BLaER1 treated with 17β-estradiol and CSF1 and Interleukin-3, amounts not matched to agents 10 nM and 100 nM (cell line): ENCODE measurements at regions not wholly inside any gene's neighbourhood (a gene's known extent, or its start where the extent isn't known, plus 50 kb on each side); places are given as distances from the start of the nearest gene placed in this dataset.

ENCODE experiments used
- H3K27ac ChIP-seq, 11 experiments: shearing (Covaris generic); formaldehyde crosslinking; 2 replicates each; pipeline ENCODE4 v1.8.1; 2022
- H3K27me3 ChIP-seq, 11 experiments: shearing (Covaris generic); formaldehyde crosslinking; 2 replicates each; pipeline ENCODE4 v1.8.1; 2022
- H3K36me3 ChIP-seq, 11 experiments: shearing (Covaris generic); formaldehyde crosslinking; 2 replicates each; pipeline ENCODE4 v1.8.1; 2022
- H3K4me1 ChIP-seq, 10 experiments: shearing (Covaris generic); formaldehyde crosslinking; 2 replicates each; pipeline ENCODE4 v1.8.1; 2022
- H3K4me2 ChIP-seq, 11 experiments: shearing (Covaris generic); formaldehyde crosslinking; 2 replicates each; pipeline ENCODE4 v1.8.1; 2022
- H3K4me3 ChIP-seq, 10 experiments: shearing (Covaris generic); formaldehyde crosslinking; 2 replicates each; pipeline ENCODE4 v1.8.1; 2022
- H3K9ac ChIP-seq, 11 experiments: shearing (Covaris generic); formaldehyde crosslinking; 2 replicates each; pipeline ENCODE4 v1.8.1; 2022
- H3K9me3 ChIP-seq, 11 experiments: shearing (Covaris generic); formaldehyde crosslinking; replicated peaks in 1 of 11; 2 replicates each; pipeline ENCODE4 v1.8.1; 2022
- H4K20me1 ChIP-seq, 11 experiments: shearing (Covaris generic); formaldehyde crosslinking; 2 replicates each; pipeline ENCODE4 v1.8.1; 2022
- Cebpa-rat ChIP-seq, 11 experiments: shearing (Covaris generic); IDR thresholded peaks; 2 replicates each; pipeline ENCODE4 v1.8.1; 2022

DNA sequence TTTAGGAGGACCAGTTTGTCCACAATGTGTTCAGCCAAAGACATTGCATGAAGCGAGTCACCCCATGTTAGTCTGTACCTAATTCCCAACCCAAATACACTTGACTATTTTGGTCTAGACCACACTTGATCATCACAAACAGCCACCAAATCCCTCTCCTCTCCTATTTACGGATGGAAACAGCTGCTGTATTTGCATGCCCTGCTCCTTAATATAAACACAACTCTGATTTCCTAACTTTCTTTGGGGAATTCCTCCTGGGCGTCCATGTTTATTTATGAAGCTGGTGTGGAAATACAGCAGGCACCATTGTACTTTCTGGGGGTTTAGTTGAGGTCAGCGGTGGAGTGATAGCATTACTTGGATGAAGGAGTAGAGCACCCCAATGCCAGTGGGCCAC, 235.2 kb downstream of the TLE3 start:
- TF ChIP-seq Cebpa-rat (IDR thresholded peaks at IDR 0.05) = no peak
- Histone ChIP-seq H3K27me3 (peaks cover 69 to 98% (median 90%) of the 10 kb centered on the region in 11 experiments), H3K4me2 (no peak overlapping the region), H3K4me3 (no peak overlapping the region), H3K4me1 (peaks cover 5 to 10% (median 9%) of the 10 kb centered on the region in 10 experiments), H4K20me1 (peaks cover 0 to 57% (median 28%) of the 10 kb centered on the region in 11 experiments; a peak in 17 of 22 replicates), H3K9ac (no peak overlapping the region), H3K27ac (no peak overlapping the region), H3K9me3 (no peaks in the 10 kb centered on the region; a peak in 1 of 22 replicates), H3K36me3 (no peaks in the 10 kb centered on the region)

DNA sequence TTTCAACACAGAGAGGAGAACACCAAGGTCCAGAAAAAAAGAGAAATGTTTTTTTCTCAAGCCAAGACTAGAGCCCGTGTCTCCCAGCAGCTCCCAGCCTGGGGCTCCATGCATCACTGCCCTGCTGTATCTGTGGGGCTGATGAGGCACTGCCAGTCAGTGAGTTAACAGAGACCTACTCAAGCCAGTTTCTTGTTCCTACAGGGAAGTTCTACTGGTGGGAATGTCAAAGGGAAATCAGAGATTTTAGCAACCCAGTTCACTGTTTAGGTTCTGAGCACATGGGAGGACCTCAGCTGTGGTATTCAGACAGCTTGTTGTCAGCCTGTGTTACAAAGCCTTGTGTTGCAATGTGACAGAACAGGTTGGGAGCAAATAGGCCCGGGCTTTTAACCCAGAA, 234.3 kb downstream of the TLE3 start:
- H3K4me1 ChIP-seq = peaks cover 0 to 1% (median 0%) of the 10 kb centered on the region in 10 experiments; a peak in 5 of 20 replicates
- H3K4me3 ChIP-seq = no peak overlapping the region
- no peak overlapping the region for H3K27ac ChIP-seq
- H3K9me3 ChIP-seq = peaks cover 0 to 6% (median 0%) of the 10 kb centered on the region in 11 experiments; a peak in 5 of 22 replicates
- no peak overlapping the region for H3K9ac ChIP-seq
- H4K20me1 ChIP-seq = peaks cover 0 to 48% (median 19%) of the 10 kb centered on the region in 11 experiments; a peak in 16 of 22 replicates
- H3K36me3 ChIP-seq = no peaks in the 10 kb centered on the region
- H3K4me2 ChIP-seq = no peak overlapping the region
- H3K27me3 ChIP-seq = peaks cover 60 to 89% (median 81%) of the 10 kb centered on the region in 11 experiments
- TF ChIP-seq Cebpa-rat (IDR thresholded peaks at IDR 0.05) = no peak

DNA sequence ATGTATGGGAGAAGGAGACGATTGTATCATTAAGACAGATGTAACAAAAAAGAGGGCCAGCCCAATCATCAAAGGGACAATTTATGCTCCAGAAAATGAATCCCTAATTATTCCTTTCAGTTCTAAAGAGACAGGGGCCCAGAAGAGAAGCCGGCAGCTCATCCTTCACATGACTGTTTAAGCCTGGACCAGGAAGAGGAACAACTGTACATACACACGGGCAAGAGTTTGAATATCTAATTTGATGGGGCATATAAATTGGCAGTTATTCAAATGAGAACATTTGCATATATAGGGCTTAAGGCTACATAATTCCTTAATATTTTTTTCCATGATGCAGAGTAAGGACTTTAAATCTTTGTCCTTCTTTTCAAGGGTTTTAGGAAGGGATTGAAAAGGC, 232.3 kb downstream of the TLE3 start:
- Histone ChIP-seq H3K9ac (no peak overlapping the region), H3K4me2 (no peak overlapping the region), H3K4me1 (no peaks in the 10 kb centered on the region), H3K27me3 (peaks cover 40 to 72% (median 62%) of the 10 kb centered on the region in 11 experiments), H3K4me3 (no peak overlapping the region), H3K27ac (no peak overlapping the region), H4K20me1 (peaks cover 0 to 35% (median 14%) of the 10 kb centered on the region in 11 experiments; a peak in 10 of 22 replicates), H3K36me3 (no peaks in the 10 kb centered on the region), H3K9me3 (peaks cover 0 to 6% (median 0%) of the 10 kb centered on the region in 11 experiments; a peak in 5 of 22 replicates)
- no peak for TF ChIP-seq Cebpa-rat (IDR thresholded peaks at IDR 0.05)

DNA sequence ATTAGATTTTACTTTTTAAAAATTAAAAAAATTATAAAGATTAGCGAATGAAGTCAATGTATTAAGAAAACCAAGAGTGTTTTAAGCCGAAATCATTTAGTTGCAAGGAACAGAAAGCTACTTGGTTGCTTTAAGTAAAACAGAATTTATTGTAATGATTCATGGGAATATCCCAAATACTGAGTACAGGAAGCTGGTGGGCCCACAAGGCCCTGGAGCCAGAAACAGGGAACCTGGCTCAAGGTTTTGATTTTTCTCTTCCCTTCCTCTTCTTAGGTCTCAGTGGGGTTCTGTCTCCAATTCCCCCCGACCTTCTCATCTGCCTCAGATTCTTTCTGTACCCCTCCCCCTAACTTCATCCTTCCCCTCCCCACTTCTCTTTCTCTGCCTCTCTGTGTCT, 229.0 kb downstream of the TLE3 start:
- Histone ChIP-seq H3K4me3 (no peak overlapping the region), H4K20me1 (peaks cover 0 to 17% (median 0%) of the 10 kb centered on the region in 11 experiments; a peak in 4 of 22 replicates), H3K27ac (no peak overlapping the region), H3K9me3 (peaks cover 7 to 19% (median 14%) of the 10 kb centered on the region in 11 experiments), H3K4me1 (no peaks in the 10 kb centered on the region), H3K4me2 (no peak overlapping the region), H3K36me3 (no peaks in the 10 kb centered on the region), H3K27me3 (peaks cover 7 to 40% (median 30%) of the 10 kb centered on the region in 11 experiments), H3K9ac (no peak overlapping the region)
- TF ChIP-seq Cebpa-rat (IDR thresholded peaks at IDR 0.05) = no peak

DNA sequence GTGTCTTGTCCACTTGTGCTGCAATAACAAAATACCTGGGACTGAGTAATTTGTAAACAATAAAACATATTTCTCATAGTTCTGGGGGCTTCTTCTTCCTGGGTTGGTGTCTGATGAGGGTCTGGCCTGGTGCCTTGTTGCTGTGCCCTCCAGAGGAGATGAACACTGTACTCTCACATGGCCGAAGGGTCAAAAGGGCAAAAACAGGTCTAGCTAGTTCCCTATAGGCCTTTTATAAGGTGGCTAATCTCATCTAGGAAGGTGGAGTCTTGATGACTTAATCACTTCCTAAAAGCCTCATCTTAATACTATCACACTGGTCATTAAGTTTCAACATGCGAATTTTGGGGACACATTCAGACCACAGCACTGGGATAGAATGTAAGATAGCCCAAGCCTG, 228.4 kb downstream of the TLE3 start:
- TF ChIP-seq Cebpa-rat (IDR thresholded peaks at IDR 0.05) = no peak
- peaks cover 12 to 24% (median 19%) of the 10 kb centered on the region in 11 experiments for H3K9me3 ChIP-seq
- H3K27ac ChIP-seq = no peak overlapping the region
- no peak overlapping the region for H3K4me2 ChIP-seq
- no peak overlapping the region for H3K9ac ChIP-seq
- H3K4me3 ChIP-seq = no peak overlapping the region
- H4K20me1 ChIP-seq = peaks cover 0 to 11% (median 0%) of the 10 kb centered on the region in 11 experiments; a peak in 3 of 22 replicates
- no peaks in the 10 kb centered on the region for H3K4me1 ChIP-seq
- H3K27me3 ChIP-seq = peaks cover 1 to 35% (median 25%) of the 10 kb centered on the region in 11 experiments; a peak in 21 of 22 replicates
- H3K36me3 ChIP-seq = no peaks in the 10 kb centered on the region

DNA sequence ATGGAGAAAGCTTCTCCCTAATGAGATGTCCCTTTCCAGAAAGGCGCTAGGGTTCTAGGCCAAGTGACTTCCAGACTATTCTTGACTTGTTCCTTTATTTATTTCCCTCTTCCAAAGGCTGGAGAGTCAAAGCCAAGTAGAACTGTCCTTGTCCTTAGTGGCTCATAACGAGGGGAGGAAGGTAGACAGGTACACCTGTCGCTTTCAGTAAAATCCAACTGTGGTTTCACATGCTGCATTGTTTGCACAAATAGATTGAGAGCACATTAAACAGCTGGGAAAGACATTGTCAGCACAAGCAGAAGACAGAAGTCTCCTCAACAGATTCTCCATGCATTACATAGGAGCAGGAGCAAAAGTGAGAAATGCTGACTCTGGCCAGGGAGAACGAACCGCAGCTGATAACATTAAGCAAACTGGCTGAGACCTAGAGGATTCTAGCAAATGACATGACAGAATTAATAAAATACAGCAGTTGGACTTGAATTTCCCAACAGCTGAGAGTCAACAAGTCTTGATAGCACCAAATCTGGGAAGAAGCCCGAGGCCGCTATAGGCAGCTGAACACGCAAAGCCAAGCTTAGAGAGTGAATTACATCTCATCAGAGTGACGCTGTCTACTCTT, 227.7 kb downstream of the TLE3 start:
- no peak overlapping the region for H3K4me2 ChIP-seq
- no peak for TF ChIP-seq Cebpa-rat (IDR thresholded peaks at IDR 0.05)

DNA sequence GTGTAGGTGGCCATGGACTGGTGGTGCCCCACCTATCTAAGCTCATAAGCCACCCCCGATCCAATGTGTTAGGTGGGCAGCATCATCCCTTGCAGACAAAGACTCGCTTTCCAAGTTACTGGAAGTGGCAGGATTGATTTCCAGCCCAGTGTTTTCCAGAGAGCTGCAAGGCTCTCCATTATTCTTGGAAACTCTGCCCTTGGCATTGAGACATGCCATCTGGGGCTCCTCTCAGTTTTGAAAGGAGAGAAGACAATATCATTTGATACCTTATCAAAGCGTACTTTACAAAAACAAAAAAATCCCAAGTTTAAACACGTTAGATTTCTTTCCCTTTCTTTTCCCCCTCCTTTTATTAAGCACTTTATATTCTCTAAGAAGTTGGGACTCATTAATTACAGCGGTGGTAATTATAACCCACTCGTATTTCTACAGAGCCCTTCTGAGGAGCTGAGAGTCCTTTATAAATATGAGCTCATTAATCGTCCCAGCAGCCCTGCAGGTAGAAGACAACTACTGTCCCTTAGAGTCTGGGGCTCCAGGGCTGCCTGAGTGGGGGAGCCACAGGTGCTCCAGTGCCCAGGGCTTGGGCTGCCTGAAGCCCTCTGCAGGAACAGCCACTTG, 226.1 kb downstream of the TLE3 start:
- Histone ChIP-seq H3K27ac (no peak overlapping the region), H4K20me1 (peaks cover 0 to 5% (median 0%) of the 10 kb centered on the region in 11 experiments; a peak in 2 of 22 replicates), H3K4me3 (no peak overlapping the region), H3K36me3 (no peaks in the 10 kb centered on the region), H3K9ac (no peak overlapping the region), H3K27me3 (peaks cover 0 to 14% (median 6%) of the 10 kb centered on the region in 11 experiments; a peak in 8 of 22 replicates), H3K9me3 (peaks cover 14 to 31% (median 25%) of the 10 kb centered on the region in 11 experiments), H3K4me1 (no peaks in the 10 kb centered on the region), H3K4me2 (no peak overlapping the region)
- no peak for TF ChIP-seq Cebpa-rat (IDR thresholded peaks at IDR 0.05)

More for the DNA sequence above, 227.7 kb downstream of the TLE3 start:
- Histone ChIP-seq H3K36me3 (no peaks in the 10 kb centered on the region), H3K4me1 (no peaks in the 10 kb centered on the region), H4K20me1 (peaks cover 0 to 5% (median 0%) of the 10 kb centered on the region in 11 experiments; a peak in 3 of 22 replicates), H3K9ac (no peak overlapping the region), H3K9me3 (peaks cover 14 to 31% (median 24%) of the 10 kb centered on the region in 11 experiments), H3K27me3 (peaks cover 0 to 28% (median 18%) of the 10 kb centered on the region in 11 experiments; a peak in 15 of 22 replicates), H3K4me3 (no peak overlapping the region), H3K27ac (no peak overlapping the region)

DNA sequence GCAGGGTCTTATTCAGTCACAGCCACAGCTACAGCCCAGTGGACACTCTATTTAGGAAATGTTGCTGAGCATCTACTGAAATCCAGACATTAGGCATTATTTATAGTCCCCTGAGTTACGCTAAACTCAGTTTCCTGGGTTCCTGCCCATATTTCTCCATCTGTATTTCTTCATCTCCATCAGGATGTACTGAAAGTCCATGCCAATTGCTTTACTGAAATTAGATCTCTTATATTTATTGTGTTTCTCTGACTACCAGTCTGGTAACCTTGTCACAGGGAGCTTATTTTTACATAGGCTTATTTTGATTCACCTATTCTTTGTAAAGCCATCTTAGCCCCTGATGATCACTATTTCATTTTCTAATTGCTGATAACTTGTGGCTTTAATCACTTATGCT, 223.9 kb downstream of the TLE3 start:
- peaks cover 14 to 27% (median 21%) of the 10 kb centered on the region in 11 experiments for H3K9me3 ChIP-seq
- H3K36me3 ChIP-seq = no peaks in the 10 kb centered on the region
- no peak overlapping the region for H3K27ac ChIP-seq
- H4K20me1 ChIP-seq = peaks cover 0 to 5% (median 0%) of the 10 kb centered on the region in 11 experiments; a peak in 1 of 22 replicates
- H3K27me3 ChIP-seq = peaks cover 0 to 14% (median 0%) of the 10 kb centered on the region in 11 experiments; a peak in 5 of 22 replicates
- no peak overlapping the region for H3K9ac ChIP-seq
- no peaks in the 10 kb centered on the region for H3K4me1 ChIP-seq
- TF ChIP-seq Cebpa-rat (IDR thresholded peaks at IDR 0.05) = no peak
- no peak overlapping the region for H3K4me3 ChIP-seq
- H3K4me2 ChIP-seq = no peak overlapping the region

DNA sequence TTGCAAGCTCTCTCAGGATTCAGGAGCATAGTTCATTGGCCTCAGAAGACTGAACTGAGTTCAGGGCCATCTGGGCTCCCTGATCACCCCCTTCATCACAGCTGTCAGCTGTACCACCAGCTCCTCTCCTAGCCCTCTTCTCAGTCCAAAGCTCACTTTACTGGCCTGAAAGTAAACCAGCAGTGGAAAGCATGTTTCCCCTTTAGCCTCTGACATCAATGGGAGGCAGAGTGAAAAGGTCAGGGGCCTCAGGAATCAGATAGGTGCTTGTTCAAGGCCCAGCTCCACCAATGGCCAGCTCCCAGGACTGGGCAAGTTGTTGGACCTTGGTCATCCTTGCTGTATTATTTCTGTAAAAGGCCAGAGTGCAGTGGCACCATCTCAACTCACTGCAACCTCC, 223.4 kb downstream of the TLE3 start:
- no peaks in the 10 kb centered on the region for H3K4me1 ChIP-seq
- no peak for TF ChIP-seq Cebpa-rat (IDR thresholded peaks at IDR 0.05)
- no peaks in the 10 kb centered on the region for H3K36me3 ChIP-seq
- H4K20me1 ChIP-seq = peaks cover 0 to 5% (median 0%) of the 10 kb centered on the region in 11 experiments; a peak in 1 of 22 replicates
- peaks cover 0 to 14% (median 0%) of the 10 kb centered on the region in 11 experiments; a peak in 5 of 22 replicates for H3K27me3 ChIP-seq
- no peak overlapping the region for H3K9ac ChIP-seq
- no peak overlapping the region for H3K4me2 ChIP-seq
- no peak overlapping the region for H3K27ac ChIP-seq
- peaks cover 14 to 27% (median 21%) of the 10 kb centered on the region in 11 experiments for H3K9me3 ChIP-seq
- no peak overlapping the region for H3K4me3 ChIP-seq
